H1 (cell line): ENCODE measurements at regions not wholly inside any gene's neighbourhood (a gene's known extent, or its start where the extent isn't known, plus 50 kb on each side); places are given as distances from the start of the nearest gene placed in this dataset.

Experiments used
- BRCA1 ChIP-seq: IDR thresholded peaks from 2 replicates; pipeline ENCODE4 v1.6.1; 2012; ENCODE audit warnings: low read depth, low read length, improper control_type of control experiment
- EP300 ChIP-seq, 2 experiments: IDR thresholded peaks; 1 replicate in 1 of 2; 2 replicates in 1 of 2; pipeline ENCODE4 v1.6.1; 2011 to 2012; ENCODE audit warnings: low read depth in 2 of 2, low read length in 2 of 2, mild to moderate bottlenecking in 2 of 2, borderline replicate concordance in 1 of 2, inconsistent platforms in 1 of 2, moderate library complexity in 1 of 2
- HDAC6 ChIP-seq: IDR thresholded peaks from one replicate; pipeline ENCODE4 v1.7.1; 2012; ENCODE audit warnings: low read depth, mild to moderate bottlenecking, inconsistent platforms, low read length, moderate library complexity
- NRF1 ChIP-seq: IDR thresholded peaks from 2 replicates; pipeline ENCODE4 v1.6.1; 2011; ENCODE audit warnings: mild to moderate bottlenecking, low read depth, low read length, improper control_type of control experiment
- POLR2A ChIP-seq, 2 experiments: IDR thresholded peaks; 1 replicate in 1 of 2; 2 replicates in 1 of 2; pipeline ENCODE4 v1.6.1; 2011; ENCODE audit warnings: low read depth in 2 of 2, low read length in 2 of 2, mild to moderate bottlenecking in 2 of 2; ENCODE audit errors: control extremely low read depth in 1 of 2
- POLR2AphosphoS5 ChIP-seq: IDR thresholded peaks from 2 replicates; pipeline ENCODE4 v1.6.1; 2011; ENCODE audit warnings: low read depth, low read length
- SP1 ChIP-seq: IDR thresholded peaks from 2 replicates; pipeline ENCODE4 v1.6.1; 2011; ENCODE audit warnings: low read depth, low read length
- TF ChIP-seq, protein P1 (sequence below), 3 experiments: IDR thresholded peaks; 1 replicate in 2 of 3; 2 replicates in 1 of 3; pipeline versions ENCODE4 v1.5.1 to v1.6.1; 2011; ENCODE audit warnings: low read length in 3 of 3, mild to moderate bottlenecking in 3 of 3, inconsistent platforms in 2 of 3, low read depth in 1 of 3, moderate library complexity in 1 of 3; ENCODE audit not compliant: insufficient read depth in 1 of 3; ENCODE audit errors: control extremely low read depth in 1 of 3
- TF ChIP-seq, protein P2 (sequence below): IDR thresholded peaks from 2 replicates; pipeline ENCODE4 v1.6.1; 2012; ENCODE audit warnings: inconsistent platforms
- TF ChIP-seq, protein P3 (sequence below): IDR thresholded peaks from 2 replicates; pipeline ENCODE4 v1.6.1; 2011; ENCODE audit warnings: low read length, improper control_type of control experiment
- TF ChIP-seq, protein P4 (sequence below): IDR thresholded peaks from 2 replicates; pipeline ENCODE4 v1.6.1; 2012; ENCODE audit warnings: low read length, inconsistent platforms

DNA sequence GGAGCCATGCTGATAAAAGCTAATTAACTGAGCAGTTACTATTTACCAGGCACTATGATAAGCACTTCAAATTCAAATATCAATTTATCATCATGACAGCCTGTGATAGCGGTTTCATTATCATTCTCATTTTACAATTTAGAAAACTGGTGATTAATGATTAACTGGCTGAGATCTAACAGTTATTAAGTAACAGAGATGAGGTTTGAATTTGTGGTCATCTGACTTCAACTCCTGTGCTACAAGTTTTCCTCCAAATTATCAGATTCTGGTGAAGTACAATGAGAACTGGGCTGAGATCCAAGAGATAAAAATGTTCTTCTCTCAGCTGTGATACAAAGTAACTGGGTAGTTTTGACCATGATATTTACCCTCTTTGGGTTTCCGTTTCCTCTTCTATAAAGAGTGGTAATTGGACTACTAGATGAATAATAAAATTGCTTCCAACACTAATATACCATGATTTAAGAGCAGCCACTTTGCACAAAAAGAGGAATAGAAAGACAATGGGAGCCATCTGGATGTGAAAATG lies 74.5 kb upstream of the CCNG1 start:
- TF ChIP-seq POLR2A (IDR thresholded peaks at IDR 0.05; ENCODE audit: control extremely low read depth in 1 of 2, low read depth in 2 of 2, low read length in 2 of 2) (no peak), BRCA1 (no peak), EP300 (IDR thresholded peaks at IDR 0.05; ENCODE audit: borderline replicate concordance in 1 of 2, low read depth in 2 of 2, low read length in 2 of 2) (no peak), HDAC6 (no peak), POLR2AphosphoS5 (no peak), NRF1 (no peak), SP1 (no peak)
- TF ChIP-seq, protein P1, sequence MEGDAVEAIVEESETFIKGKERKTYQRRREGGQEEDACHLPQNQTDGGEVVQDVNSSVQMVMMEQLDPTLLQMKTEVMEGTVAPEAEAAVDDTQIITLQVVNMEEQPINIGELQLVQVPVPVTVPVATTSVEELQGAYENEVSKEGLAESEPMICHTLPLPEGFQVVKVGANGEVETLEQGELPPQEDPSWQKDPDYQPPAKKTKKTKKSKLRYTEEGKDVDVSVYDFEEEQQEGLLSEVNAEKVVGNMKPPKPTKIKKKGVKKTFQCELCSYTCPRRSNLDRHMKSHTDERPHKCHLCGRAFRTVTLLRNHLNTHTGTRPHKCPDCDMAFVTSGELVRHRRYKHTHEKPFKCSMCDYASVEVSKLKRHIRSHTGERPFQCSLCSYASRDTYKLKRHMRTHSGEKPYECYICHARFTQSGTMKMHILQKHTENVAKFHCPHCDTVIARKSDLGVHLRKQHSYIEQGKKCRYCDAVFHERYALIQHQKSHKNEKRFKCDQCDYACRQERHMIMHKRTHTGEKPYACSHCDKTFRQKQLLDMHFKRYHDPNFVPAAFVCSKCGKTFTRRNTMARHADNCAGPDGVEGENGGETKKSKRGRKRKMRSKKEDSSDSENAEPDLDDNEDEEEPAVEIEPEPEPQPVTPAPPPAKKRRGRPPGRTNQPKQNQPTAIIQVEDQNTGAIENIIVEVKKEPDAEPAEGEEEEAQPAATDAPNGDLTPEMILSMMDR (IDR thresholded peaks at IDR 0.05; ENCODE audit: control extremely low read depth in 1 of 3, insufficient read depth in 1 of 3, low read depth in 1 of 3, low read length in 3 of 3): no peak
- TF ChIP-seq, protein P2, sequence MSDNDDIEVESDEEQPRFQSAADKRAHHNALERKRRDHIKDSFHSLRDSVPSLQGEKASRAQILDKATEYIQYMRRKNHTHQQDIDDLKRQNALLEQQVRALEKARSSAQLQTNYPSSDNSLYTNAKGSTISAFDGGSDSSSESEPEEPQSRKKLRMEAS: no peak
- TF ChIP-seq, protein P3, sequence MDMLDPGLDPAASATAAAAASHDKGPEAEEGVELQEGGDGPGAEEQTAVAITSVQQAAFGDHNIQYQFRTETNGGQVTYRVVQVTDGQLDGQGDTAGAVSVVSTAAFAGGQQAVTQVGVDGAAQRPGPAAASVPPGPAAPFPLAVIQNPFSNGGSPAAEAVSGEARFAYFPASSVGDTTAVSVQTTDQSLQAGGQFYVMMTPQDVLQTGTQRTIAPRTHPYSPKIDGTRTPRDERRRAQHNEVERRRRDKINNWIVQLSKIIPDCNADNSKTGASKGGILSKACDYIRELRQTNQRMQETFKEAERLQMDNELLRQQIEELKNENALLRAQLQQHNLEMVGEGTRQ: no peak
- TF ChIP-seq, protein P4, sequence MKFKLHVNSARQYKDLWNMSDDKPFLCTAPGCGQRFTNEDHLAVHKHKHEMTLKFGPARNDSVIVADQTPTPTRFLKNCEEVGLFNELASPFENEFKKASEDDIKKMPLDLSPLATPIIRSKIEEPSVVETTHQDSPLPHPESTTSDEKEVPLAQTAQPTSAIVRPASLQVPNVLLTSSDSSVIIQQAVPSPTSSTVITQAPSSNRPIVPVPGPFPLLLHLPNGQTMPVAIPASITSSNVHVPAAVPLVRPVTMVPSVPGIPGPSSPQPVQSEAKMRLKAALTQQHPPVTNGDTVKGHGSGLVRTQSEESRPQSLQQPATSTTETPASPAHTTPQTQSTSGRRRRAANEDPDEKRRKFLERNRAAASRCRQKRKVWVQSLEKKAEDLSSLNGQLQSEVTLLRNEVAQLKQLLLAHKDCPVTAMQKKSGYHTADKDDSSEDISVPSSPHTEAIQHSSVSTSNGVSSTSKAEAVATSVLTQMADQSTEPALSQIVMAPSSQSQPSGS: no peak
